Caco-2 (cell line): ENCODE measurements at regions not wholly inside any gene's neighbourhood (a gene's known extent, or its start where the extent isn't known, plus 50 kb on each side); places are given as distances from the start of the nearest gene placed in this dataset.

Experiments
- BruUV-seq: library from RNA; stranded (reverse); fragments of 400-500 nt; replicated peaks from 2 replicates; lab custom pipeline; 2021; lab: Mats Ljungman, UMichigan
- CTCF ChIA-PET: fragments of 300-600 bp; sonication (Branson Sonifier 250); formaldehyde crosslinking; loops from one replicate; lab custom pipeline; 2022; ENCODE audit warnings: antibody characterized with exemption; lab: Charles Lee
- POLR2A ChIA-PET: fragments of 300-600 bp; sonication (Branson Sonifier 250); formaldehyde crosslinking; loops from one replicate; lab custom pipeline; 2022; ENCODE audit warnings: antibody characterized with exemption; lab: Charles Lee
- DNase-seq, 2 experiments: peaks; one replicate each; pipeline versions ENCODE4 v3.0.0 to v3.0.0-alpha.2; 2020 to 2022
- H3K27me3 ChIP-seq: replicated peaks from 2 replicates; pipeline ENCODE4 v1.6.0; 2011; ENCODE audit warnings: low read length; ENCODE audit not compliant: control insufficient read depth, insufficient read depth
- H3K36me3 ChIP-seq: 2 replicates; pipeline ENCODE4 v1.5.1; 2011; ENCODE audit warnings: low read length; ENCODE audit not compliant: control insufficient read depth, insufficient read depth
- H3K4me1 ChIP-seq: fragments of 250-450 bp; sonication (Bioruptor Pico); 2 replicates; pipeline ENCODE4 v1.5.1; 2020; ENCODE audit warnings: mild to moderate bottlenecking
- H3K4me3 ChIP-seq: 2 replicates; pipeline ENCODE4 v1.5.1; 2011; ENCODE audit warnings: low read depth, mild to moderate bottlenecking, control low read depth, low read length
- H3K9me3 ChIP-seq: fragments of 250-450 bp; sonication (Bioruptor Pico); 2 replicates; pipeline ENCODE4 v1.5.1; 2020; ENCODE audit warnings: mild to moderate bottlenecking, moderate library complexity
- H3K27ac Mint-ChIP-seq: one replicate; pipeline ENCODE4 v1.8.0; 2022; ENCODE audit warnings: mixed read lengths; ENCODE audit not compliant: unreplicated experiment
- H3K27me3 Mint-ChIP-seq: one replicate; pipeline ENCODE4 v1.8.0; 2022; ENCODE audit warnings: mixed read lengths; ENCODE audit not compliant: insufficient read depth, unreplicated experiment
- H3K36me3 Mint-ChIP-seq: one replicate; pipeline ENCODE4 v1.8.0; 2022; ENCODE audit warnings: mild to moderate bottlenecking, mixed read lengths; ENCODE audit not compliant: insufficient read depth, unreplicated experiment
- H3K4me1 Mint-ChIP-seq: one replicate; pipeline ENCODE4 v1.8.0; 2022; ENCODE audit warnings: low read depth, mixed read lengths; ENCODE audit not compliant: unreplicated experiment
- H3K4me3 Mint-ChIP-seq: one replicate; pipeline ENCODE4 v1.8.0; 2022; ENCODE audit warnings: mild to moderate bottlenecking, moderate library complexity, mixed read lengths; ENCODE audit not compliant: unreplicated experiment
- H3K9me3 Mint-ChIP-seq: one replicate; pipeline ENCODE4 v1.8.0; 2022; ENCODE audit warnings: mixed read lengths; ENCODE audit not compliant: unreplicated experiment
- CTCF ChIP-seq, 2 experiments: fragments of 200-600 bp in 1 of 2; IDR thresholded peaks; 1 replicate in 1 of 2; 2 replicates in 1 of 2; pipeline versions ENCODE4 v1.5.1 to v1.8.0; 2011 to 2022; ENCODE audit warnings: antibody characterized with exemption in 1 of 2, control low read depth in 1 of 2, inconsistent platforms in 1 of 2, low read depth in 1 of 2, low read length in 1 of 2, mild to moderate bottlenecking in 1 of 2, moderate library complexity in 1 of 2; ENCODE audit not compliant: insufficient read depth in 1 of 2, severe bottlenecking in 1 of 2, unreplicated experiment in 1 of 2
- intact Hi-C: fragments of 100-400 bp; cut with micrococcal nuclease; formaldehyde crosslinking; loops from one replicate; pipeline ENCODE4 v1.10.0; 2022; ENCODE audit not compliant: unreplicated experiment

GRCh38 chr10:129244757-129245156 is 222.3 kb upstream of the MGMT start:
- Mint-ChIP-seq H3K36me3 (no peaks in the 10 kb centered on the region), H3K9me3 (no peaks in the 10 kb centered on the region), H3K27me3 (peaks cover 21% of the 10 kb centered on the region), H3K4me3 (no peak overlapping the region), H3K27ac (no peak overlapping the region), H3K4me1 (no peaks in the 10 kb centered on the region)
- Histone ChIP-seq H3K36me3 (no peaks in the 10 kb centered on the region), H3K4me1 (no peaks in the 10 kb centered on the region), H3K9me3 (no peaks in the 10 kb centered on the region), H3K4me3 (no peak overlapping the region), H3K27me3 (no peaks in the 10 kb centered on the region)
- POLR2A ChIA-PET: no interaction called here
- DNase-seq: no peak
- no peak for TF ChIP-seq CTCF (IDR thresholded peaks at IDR 0.05; ENCODE audit: insufficient read depth in 1 of 2, low read depth in 1 of 2, low read length in 1 of 2, severe bottlenecking in 1 of 2, unreplicated experiment in 1 of 2)
- intact Hi-C loops: no loop called here
- no TSS peak for BruUV-seq
- CTCF ChIA-PET: no interaction called here

- H3K4me1 ChIP-seq: no peaks in the 10 kb centered on the region
- ChIA-PET POLR2A (no interaction called here), CTCF (no interaction called here)
- no peaks in the 10 kb centered on the region for H3K27me3 ChIP-seq
- Mint-ChIP-seq H3K4me3 (no peak overlapping the region), H3K4me1 (no peaks in the 10 kb centered on the region), H3K9me3 (no peaks in the 10 kb centered on the region), H3K27me3 (peaks cover 34% of the 10 kb centered on the region), H3K36me3 (no peaks in the 10 kb centered on the region), H3K27ac (no peak overlapping the region)
- no peaks in the 10 kb centered on the region for H3K9me3 ChIP-seq
- H3K4me3 ChIP-seq: no peak overlapping the region
- BruUV-seq: no TSS peak
- intact Hi-C loops: no loop called here
- H3K36me3 ChIP-seq: no peaks in the 10 kb centered on the region
- no peak for TF ChIP-seq CTCF (IDR thresholded peaks at IDR 0.05; ENCODE audit: insufficient read depth in 1 of 2, low read depth in 1 of 2, low read length in 1 of 2, severe bottlenecking in 1 of 2, unreplicated experiment in 1 of 2)
- no peak for DNase-seq
Observed at GRCh38 chr10:129253161-129253864, 213.7 kb upstream of the MGMT start.

GRCh38 chr10:129253865-129254179 is 213.2 kb upstream of the MGMT start:
- Mint-ChIP-seq H3K27me3 (peaks cover 34% of the 10 kb centered on the region), H3K4me1 (no peaks in the 10 kb centered on the region), H3K27ac (no peak overlapping the region), H3K36me3 (no peaks in the 10 kb centered on the region), H3K9me3 (no peaks in the 10 kb centered on the region), H3K4me3 (no peak overlapping the region)
- intact Hi-C loops: no loop called here
- H3K9me3 ChIP-seq: no peaks in the 10 kb centered on the region
- POLR2A ChIA-PET: no interaction called here
- DNase-seq: no peak
- H3K4me1 ChIP-seq: no peaks in the 10 kb centered on the region
- TF ChIP-seq CTCF (IDR thresholded peaks at IDR 0.05; ENCODE audit: insufficient read depth in 1 of 2, low read depth in 1 of 2, low read length in 1 of 2, severe bottlenecking in 1 of 2, unreplicated experiment in 1 of 2): no peak
- CTCF ChIA-PET: no interaction called here
- no peaks in the 10 kb centered on the region for H3K27me3 ChIP-seq
- H3K36me3 ChIP-seq: no peaks in the 10 kb centered on the region
- no peak overlapping the region for H3K4me3 ChIP-seq
- BruUV-seq: no TSS peak
